ENCODE measurements at regions not wholly inside any gene's neighbourhood (a gene's known extent, or its start where the extent isn't known, plus 50 kb on each side); places are given as distances from the start of the nearest gene placed in this dataset.

DNA sequence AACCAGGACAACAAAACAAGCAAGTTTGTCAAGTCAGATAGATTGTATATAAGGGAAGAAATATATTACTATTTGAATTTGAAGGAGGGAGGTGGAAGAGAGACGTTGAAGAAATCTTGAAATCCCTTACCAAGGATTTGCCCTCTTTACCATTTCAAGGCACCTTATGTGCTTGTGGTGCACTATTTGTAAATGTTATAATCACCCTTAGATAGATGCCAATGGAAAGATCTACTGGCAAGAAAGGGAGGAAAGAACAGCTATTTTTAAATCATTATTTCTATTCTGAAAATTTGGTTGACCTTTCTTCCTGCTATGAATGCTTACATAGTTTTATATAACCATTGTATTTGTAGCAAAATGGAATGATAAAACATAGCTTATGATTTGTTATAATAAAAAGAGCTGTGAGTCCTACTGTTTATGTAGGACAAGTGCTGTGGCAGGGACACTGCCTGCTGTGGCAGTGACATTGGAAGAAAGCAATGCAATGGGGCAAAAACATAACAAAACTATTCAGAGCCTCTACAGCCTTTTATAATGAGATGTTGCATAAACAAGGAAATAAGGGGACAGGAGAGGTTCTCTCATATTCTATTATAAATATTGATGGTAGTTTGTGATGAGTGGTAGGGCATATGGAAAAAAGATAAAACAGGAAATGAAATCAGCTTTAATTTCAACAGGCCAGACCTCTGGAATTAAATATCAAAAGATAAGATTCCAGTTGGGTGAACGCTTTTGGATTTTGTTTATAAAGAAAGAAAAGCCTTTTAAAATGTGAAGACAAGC, 1145.2 kb upstream of the GJE1 start:
- TF ChIP-seq, protein P1, sequence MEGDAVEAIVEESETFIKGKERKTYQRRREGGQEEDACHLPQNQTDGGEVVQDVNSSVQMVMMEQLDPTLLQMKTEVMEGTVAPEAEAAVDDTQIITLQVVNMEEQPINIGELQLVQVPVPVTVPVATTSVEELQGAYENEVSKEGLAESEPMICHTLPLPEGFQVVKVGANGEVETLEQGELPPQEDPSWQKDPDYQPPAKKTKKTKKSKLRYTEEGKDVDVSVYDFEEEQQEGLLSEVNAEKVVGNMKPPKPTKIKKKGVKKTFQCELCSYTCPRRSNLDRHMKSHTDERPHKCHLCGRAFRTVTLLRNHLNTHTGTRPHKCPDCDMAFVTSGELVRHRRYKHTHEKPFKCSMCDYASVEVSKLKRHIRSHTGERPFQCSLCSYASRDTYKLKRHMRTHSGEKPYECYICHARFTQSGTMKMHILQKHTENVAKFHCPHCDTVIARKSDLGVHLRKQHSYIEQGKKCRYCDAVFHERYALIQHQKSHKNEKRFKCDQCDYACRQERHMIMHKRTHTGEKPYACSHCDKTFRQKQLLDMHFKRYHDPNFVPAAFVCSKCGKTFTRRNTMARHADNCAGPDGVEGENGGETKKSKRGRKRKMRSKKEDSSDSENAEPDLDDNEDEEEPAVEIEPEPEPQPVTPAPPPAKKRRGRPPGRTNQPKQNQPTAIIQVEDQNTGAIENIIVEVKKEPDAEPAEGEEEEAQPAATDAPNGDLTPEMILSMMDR (IDR thresholded peaks at IDR 0.05), result no peak
- no peak for DNase-seq (ENCODE audit: low spot score)
- no peak for ATAC-seq (ENCODE audit: low FRiP score)

DNA sequence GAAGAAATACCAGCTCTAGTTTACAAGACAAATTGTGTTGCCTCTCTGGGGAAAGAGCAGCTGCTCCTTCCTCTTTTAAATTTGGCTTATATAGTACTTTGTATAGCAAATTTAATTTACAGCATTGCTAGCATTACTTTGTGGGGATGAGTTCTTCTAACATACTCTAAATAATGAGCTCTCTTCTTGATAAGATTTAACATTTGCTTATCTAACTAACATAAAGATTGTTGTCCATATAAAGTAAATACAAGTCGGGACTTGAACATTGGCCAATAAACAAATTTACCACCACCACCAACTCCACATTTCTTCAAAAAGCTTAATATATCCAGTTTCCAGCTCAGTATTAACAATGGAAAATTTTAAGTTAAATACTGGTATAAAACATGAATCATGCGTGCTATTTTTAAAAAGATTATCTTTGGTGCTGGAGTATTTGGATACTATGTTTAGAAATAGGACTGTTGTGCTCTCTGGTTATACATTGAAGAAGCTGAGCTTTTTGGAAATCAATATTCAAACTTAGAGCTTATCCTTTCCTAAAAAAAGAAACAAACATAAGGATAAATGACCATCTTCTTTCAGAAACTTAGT, 1146.9 kb upstream of the GJE1 start:
- ATAC-seq (ENCODE audit: low FRiP score), result no peak
- no peak for DNase-seq (ENCODE audit: low spot score)
- TF ChIP-seq, protein P1 (IDR thresholded peaks at IDR 0.05), result no peak

DNA sequence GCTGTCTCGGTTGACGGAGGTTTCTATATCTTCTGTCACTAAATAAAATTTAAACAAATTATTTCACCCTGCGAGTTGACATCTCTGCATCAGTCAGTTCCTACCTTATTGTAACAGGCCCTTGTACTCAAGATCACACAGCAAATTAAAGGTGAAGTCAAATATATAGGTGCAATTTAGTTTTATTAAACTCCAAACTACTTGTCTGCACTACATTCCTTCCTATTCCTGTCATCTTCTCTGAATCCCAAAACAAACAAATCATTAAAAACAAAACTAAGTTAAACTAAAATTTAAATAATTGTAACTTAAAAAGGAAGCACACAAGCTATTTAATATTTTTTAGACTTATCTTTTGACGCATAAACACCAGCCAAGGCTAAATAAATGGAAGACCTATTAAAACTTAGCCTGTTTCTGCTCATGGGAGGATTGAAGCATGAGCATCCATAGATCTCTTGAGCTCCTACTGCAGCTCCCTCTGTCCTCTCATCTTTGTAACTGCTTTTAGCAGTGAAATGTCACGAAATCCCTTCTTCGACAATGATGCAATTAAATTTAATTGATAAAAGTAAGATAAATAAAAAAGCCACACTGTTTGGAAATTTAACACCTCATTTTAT, 1152.3 kb upstream of the GJE1 start:
- ATAC-seq (ENCODE audit: low FRiP score) (peak; percentile 39), DNase-seq (ENCODE audit: low spot score) (no peak)
- TF ChIP-seq, protein P1 (IDR thresholded peaks at IDR 0.05), result no peak

DNA sequence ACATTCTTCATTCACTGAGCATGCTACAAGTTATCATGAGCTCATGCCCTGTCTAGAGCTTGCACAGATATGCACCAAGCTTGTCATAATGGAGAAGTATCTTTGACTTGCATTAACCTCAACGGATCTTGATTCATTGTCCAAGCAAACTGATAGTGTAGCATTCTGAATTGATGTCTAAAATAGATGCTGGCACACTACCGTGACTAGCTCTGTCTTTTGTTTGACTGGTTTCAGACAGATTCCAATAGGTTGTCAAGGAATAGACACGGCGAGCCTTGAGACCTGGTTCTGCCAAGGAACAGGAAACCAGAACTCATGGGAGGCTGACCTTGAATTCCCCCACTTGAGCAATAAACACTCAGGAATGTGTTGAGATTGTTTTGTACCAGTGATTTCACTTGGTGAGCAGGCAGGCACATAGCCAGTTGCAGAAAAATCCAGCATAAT, 1153.1 kb upstream of the GJE1 start:
- DNase-seq (ENCODE audit: low spot score) (no peak), ATAC-seq (ENCODE audit: low FRiP score) (peak; percentile 89)
- TF ChIP-seq, protein P1 (IDR thresholded peaks at IDR 0.05), result no peak

DNA sequence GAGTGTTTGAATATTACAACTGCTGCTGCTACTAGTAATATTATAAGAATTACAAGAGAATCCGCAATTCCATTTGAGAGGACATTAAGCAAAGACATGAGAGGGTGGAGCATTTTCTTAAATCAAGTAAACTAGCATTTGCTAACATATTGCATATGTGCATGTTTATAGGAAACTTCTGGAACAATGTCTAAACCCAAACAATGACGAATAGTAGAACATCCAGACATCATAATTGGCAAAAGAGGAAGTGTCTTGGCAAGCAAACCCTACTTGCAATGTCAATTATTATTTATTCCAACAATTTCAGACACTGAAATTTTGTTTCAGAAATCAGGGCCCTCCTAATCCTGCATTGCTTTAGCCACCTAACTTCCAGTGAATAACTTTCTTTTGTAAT, 1155.3 kb upstream of the GJE1 start:
- TF ChIP-seq, protein P1 (IDR thresholded peaks at IDR 0.05), result no peak
- ATAC-seq (ENCODE audit: low FRiP score), result no peak
- no peak for DNase-seq (ENCODE audit: low spot score)

DNA sequence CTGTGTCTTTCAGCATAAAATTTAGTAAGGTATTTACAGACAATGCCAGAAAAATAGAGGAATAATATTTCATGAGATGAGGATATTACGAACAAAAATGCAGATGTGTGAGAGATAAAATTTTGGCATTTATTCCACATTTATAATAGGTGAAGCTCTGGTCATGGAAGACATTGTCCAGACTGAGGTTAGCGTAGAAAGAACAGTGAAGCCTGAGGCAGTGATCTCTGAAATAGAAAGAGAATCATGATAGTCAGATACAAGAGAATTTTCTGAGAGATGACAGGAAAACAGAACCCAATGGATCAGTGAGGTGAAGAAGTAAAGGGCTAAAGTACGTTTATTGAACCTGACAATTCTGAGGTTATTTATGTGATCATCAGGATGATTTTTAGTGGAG, 1155.9 kb upstream of the GJE1 start:
- TF ChIP-seq, protein P1 (IDR thresholded peaks at IDR 0.05), result no peak

More for the DNA sequence above, 1155.9 kb upstream of the GJE1 start:
- ATAC-seq (ENCODE audit: low FRiP score) (no peak), DNase-seq (ENCODE audit: low spot score) (no peak)
